GM23338 (cell line): ENCODE measurements at regions not wholly inside any gene's neighbourhood (a gene's known extent, or its start where the extent isn't known, plus 50 kb on each side); places are given as distances from the start of the nearest gene placed in this dataset.

Experiments
- ATAC-seq: fragments of 200-7000 bp; cut with Tn5 transposase; 3 replicates; pipeline ENCODE4 v1.9.1; 2020
- DNase-seq: peaks from one replicate; pipeline ENCODE4 v3.0.0-alpha.2; 2015; ENCODE audit warnings: low spot score
- H2AFZ ChIP-seq: fragments of 200-600 bp; sonication (generic); 2 replicates; pipeline ENCODE4 v1.8.0; 2016; ENCODE audit warnings: antibody characterized with exemption, mild to moderate bottlenecking, moderate library complexity
- H3F3A ChIP-seq: fragments of 200-600 bp; sonication (generic); replicated peaks from 2 replicates; pipeline ENCODE4 v1.8.0; 2017; ENCODE audit warnings: antibody characterized with exemption, mixed run types, low read depth
- H3K27ac ChIP-seq: fragments of 200-600 bp; sonication (generic); 2 replicates; pipeline ENCODE4 v1.6.1; 2016; ENCODE audit warnings: low read depth
- H3K27me3 ChIP-seq: fragments of 200-600 bp; sonication (generic); 2 replicates; pipeline ENCODE4 v1.8.0; 2016; ENCODE audit warnings: mild to moderate bottlenecking, mixed run types, moderate library complexity; ENCODE audit not compliant: insufficient read depth
- H3K36me3 ChIP-seq: fragments of 200-600 bp; sonication (generic); 2 replicates; pipeline ENCODE4 v1.8.0; 2016; ENCODE audit warnings: mild to moderate bottlenecking; ENCODE audit not compliant: insufficient read depth
- H3K4me1 ChIP-seq: fragments of 200-600 bp; sonication (generic); 2 replicates; pipeline ENCODE4 v1.8.0; 2016; ENCODE audit warnings: mild to moderate bottlenecking, moderate library complexity; ENCODE audit not compliant: insufficient read depth
- H3K4me2 ChIP-seq: fragments of 200-600 bp; sonication (generic); 2 replicates; pipeline ENCODE4 v1.7.1; 2017; ENCODE audit warnings: mixed run types
- H3K4me3 ChIP-seq: fragments of 200-600 bp; sonication (generic); 2 replicates; pipeline ENCODE4 v1.6.1; 2016; ENCODE audit warnings: mixed run types
- H3K79me2 ChIP-seq: fragments of 200-600 bp; sonication (generic); replicated peaks from 2 replicates; pipeline ENCODE4 v1.8.0; 2017; ENCODE audit warnings: mild to moderate bottlenecking; ENCODE audit not compliant: insufficient read depth
- H3K9me2 ChIP-seq: fragments of 200-600 bp; sonication (generic); 2 replicates; pipeline ENCODE4 v1.8.0; 2017; ENCODE audit not compliant: insufficient read depth
- H4K20me1 ChIP-seq: fragments of 200-600 bp; sonication (generic); replicated peaks from 2 replicates; pipeline ENCODE4 v1.8.0; 2017; ENCODE audit warnings: mild to moderate bottlenecking; ENCODE audit not compliant: insufficient read depth
- H3K27ac Mint-ChIP-seq: 2 replicates; pipeline ENCODE4 v1.8.0; 2020; ENCODE audit warnings: inconsistent platforms, mild to moderate bottlenecking, moderate library complexity, mixed read lengths
- H3K27me3 Mint-ChIP-seq: 3 replicates; pipeline ENCODE4 v1.8.0; 2022; ENCODE audit warnings: low read depth, mild to moderate bottlenecking, moderate library complexity, mixed read lengths, inconsistent platforms; ENCODE audit not compliant: insufficient read depth, poor library complexity
- H3K36me3 Mint-ChIP-seq: 3 replicates; pipeline ENCODE4 v1.8.0; 2021; ENCODE audit warnings: low read depth, mild to moderate bottlenecking, inconsistent platforms, moderate library complexity, mixed read lengths
- H3K4me1 Mint-ChIP-seq: 3 replicates; pipeline ENCODE4 v1.8.0; 2020; ENCODE audit warnings: mild to moderate bottlenecking, inconsistent platforms, mixed read lengths
- H3K4me3 Mint-ChIP-seq: 3 replicates; pipeline ENCODE4 v1.8.0; 2021; ENCODE audit warnings: moderate library complexity, mild to moderate bottlenecking, inconsistent platforms, mixed read lengths
- H3K9me3 Mint-ChIP-seq: 3 replicates; pipeline ENCODE4 v1.8.0; 2020; ENCODE audit warnings: moderate library complexity, mild to moderate bottlenecking, inconsistent platforms, mixed read lengths
- CREB1 ChIP-seq: fragments of 250-450 bp; sonication (Bioruptor Pico); IDR thresholded peaks from 2 replicates; pipeline ENCODE4 v1.5.0; 2020; ENCODE audit warnings: low read depth, mild to moderate bottlenecking, moderate library complexity
- CTCF ChIP-seq, 2 experiments: fragments of 200-600 bp in 1 of 2; sonication (generic) in 1 of 2; conservative IDR thresholded peaks; 2 replicates each; pipeline versions ENCODE4 v1.5.1 to v1.6.1; 2016 to 2017; ENCODE audit warnings: antibody characterized with exemption in 2 of 2, low read depth in 2 of 2, mild to moderate bottlenecking in 2 of 2, moderate library complexity in 1 of 2
- ETS1 ChIP-seq: IDR thresholded peaks from 2 replicates; pipeline ENCODE4 v1.6.1; 2016; ENCODE audit warnings: antibody characterized with exemption
- EZH2 ChIP-seq: fragments of 200-600 bp; sonication (generic); IDR thresholded peaks from one replicate; pipeline ENCODE4 v1.8.0; 2017; ENCODE audit warnings: antibody characterized with exemption, mild to moderate bottlenecking, low read depth; ENCODE audit not compliant: unreplicated experiment
- EZH2phosphoT487 ChIP-seq: fragments of 200-600 bp; sonication (generic); IDR thresholded peaks from one replicate; pipeline ENCODE4 v1.8.1; 2018; ENCODE audit warnings: antibody characterized with exemption; ENCODE audit not compliant: unreplicated experiment
- JUNB ChIP-seq: IDR thresholded peaks from one replicate; pipeline ENCODE4 v1.6.1; 2016; ENCODE audit warnings: antibody characterized with exemption; ENCODE audit not compliant: unreplicated experiment
- NANOG ChIP-seq: IDR thresholded peaks from 2 replicates; pipeline ENCODE4 v1.6.1; 2016; ENCODE audit warnings: antibody characterized with exemption, borderline replicate concordance
- POLR2AphosphoS5 ChIP-seq: IDR thresholded peaks from 2 replicates; pipeline ENCODE4 v1.6.1; 2016; ENCODE audit warnings: antibody characterized with exemption, low read depth
- REST ChIP-seq: IDR thresholded peaks from one replicate; pipeline ENCODE4 v1.6.1; 2018; ENCODE audit warnings: antibody characterized with exemption; ENCODE audit not compliant: unreplicated experiment
- STAT1 ChIP-seq: IDR thresholded peaks from one replicate; pipeline ENCODE4 v1.6.1; 2016; ENCODE audit warnings: antibody characterized with exemption; ENCODE audit not compliant: unreplicated experiment
- ZNF114 ChIP-seq: fragments of 250-450 bp; sonication (Bioruptor Pico); IDR thresholded peaks from 2 replicates; pipeline ENCODE4 v1.5.0; 2020; ENCODE audit warnings: mild to moderate bottlenecking, moderate library complexity
- ZNF331 ChIP-seq: fragments of 250-450 bp; sonication (Bioruptor Pico); IDR thresholded peaks from 2 replicates; pipeline ENCODE4 v1.5.0; 2020; ENCODE audit warnings: low read depth, mild to moderate bottlenecking, moderate library complexity
- ZNF462 ChIP-seq: fragments of 250-450 bp; sonication (Bioruptor Pico); IDR thresholded peaks from 2 replicates; pipeline ENCODE4 v1.5.0; 2020; ENCODE audit warnings: mild to moderate bottlenecking, moderate library complexity

GRCh38 chr18:29251681-29252080 lies 1074.8 kb upstream of the CDH2 start (continued):
- no peak for TF ChIP-seq JUNB
- TF ChIP-seq ZNF114 (CRISPR knock-in tag), result no peak
- TF ChIP-seq POLR2AphosphoS5, result no peak
- TF ChIP-seq STAT1, result no peak

- 0 out of 2 replicates have a peak, but pooled peaks cover 4% of the 10 kb centered on the region for H3K4me1 ChIP-seq
- H3K27me3 Mint-ChIP-seq, result no peaks in the 10 kb centered on the region
- H4K20me1 ChIP-seq, result no peaks in the 10 kb centered on the region
- H3K27me3 ChIP-seq, result no peaks in the 10 kb centered on the region
- no peak overlapping the region for H3K4me2 ChIP-seq
- H3K36me3 ChIP-seq, result no peaks in the 10 kb centered on the region
- peaks cover 6% of the 10 kb centered on the region; the same call in 2 of the 3 replicates for H3K4me1 Mint-ChIP-seq
- no peaks in the 10 kb centered on the region for H3K9me3 Mint-ChIP-seq
- no peak overlapping the region for H3K4me3 ChIP-seq
- no peak for TF ChIP-seq JUNB
- TF ChIP-seq CREB1, result no peak
- TF ChIP-seq EZH2phosphoT487, result no peak
- no peak for TF ChIP-seq ETS1
- TF ChIP-seq STAT1, result no peak
- TF ChIP-seq CTCF (conservative IDR thresholded peaks at IDR 0.05; ENCODE audit: low read depth in 2 of 2), result no peak
- no peak for TF ChIP-seq REST
- no peak for TF ChIP-seq EZH2
- no peak for TF ChIP-seq NANOG
- TF ChIP-seq POLR2AphosphoS5, result no peak
- no peak for TF ChIP-seq ZNF331 (CRISPR knock-in tag)
- no peak for TF ChIP-seq ZNF462 (CRISPR knock-in tag)
- no peak overlapping the region for H2AFZ ChIP-seq
- H3K27ac ChIP-seq, result no peak overlapping the region
- H3K9me2 ChIP-seq, result no peaks in the 10 kb centered on the region; the same call in 1 of the 2 replicates
- no peak overlapping the region for H3K27ac Mint-ChIP-seq
- no peak overlapping the region for H3K4me3 Mint-ChIP-seq
- no peaks in the 10 kb centered on the region for H3K79me2 ChIP-seq
- ATAC-seq (no peak), DNase-seq (no peak)
- no peaks in the 10 kb centered on the region for H3K36me3 Mint-ChIP-seq
- H3F3A ChIP-seq, result no peaks in the 10 kb centered on the region
Measured at GRCh38 chr18:29250843-29251242, 1073.9 kb upstream of the CDH2 start.
